NCI-H526 treated with DMSO at 0.1 percent for 48 hours (cell line): ENCODE measurements at regions not wholly inside any gene's neighbourhood (a gene's known extent, or its start where the extent isn't known, plus 50 kb on each side); places are given as distances from the start of the nearest gene placed in this dataset.

Source experiments
- DNase-seq: peaks from one replicate; lab custom pipeline; 2025; lab: John Stamatoyannopoulos, UW

DNA sequence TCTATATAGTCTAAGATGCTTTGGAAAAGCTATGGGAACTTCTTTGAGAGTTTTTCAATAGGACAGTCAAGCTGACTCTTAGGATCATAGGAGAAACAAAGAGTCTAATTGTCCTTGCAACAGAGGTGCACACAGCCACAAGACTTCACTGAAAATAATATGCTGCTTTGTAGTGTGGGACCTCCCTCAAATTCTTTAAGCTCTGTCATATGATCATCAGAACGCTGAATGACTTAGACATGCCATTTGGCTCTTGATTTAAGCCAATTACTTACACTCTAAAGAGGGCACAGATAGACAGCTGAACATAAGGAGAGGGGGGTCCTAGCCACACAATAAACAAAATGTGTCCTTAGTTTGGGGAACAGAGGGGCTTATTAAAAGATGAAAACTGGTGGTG is 818.7 kb upstream of the GJE1 start:
- no peak for DNase-seq

DNA sequence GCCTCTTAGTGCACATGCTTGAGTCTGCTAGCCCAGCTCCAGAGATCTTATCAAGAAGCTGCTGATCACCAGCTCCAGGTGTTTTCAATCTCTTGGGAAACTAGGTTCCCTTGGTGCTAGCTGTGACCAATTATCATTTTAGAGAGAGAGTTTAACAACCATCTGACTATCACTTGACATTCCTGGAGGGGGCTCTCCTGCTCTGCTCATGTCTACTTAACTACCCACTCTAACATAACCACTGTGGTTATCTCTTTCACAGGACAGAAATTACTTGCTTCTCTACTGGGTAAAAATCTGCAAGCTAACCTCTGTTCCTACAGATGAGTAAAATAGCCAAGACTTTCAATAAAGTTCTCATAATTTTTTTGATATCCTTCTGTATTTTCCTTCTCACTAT is 823.4 kb upstream of the GJE1 start:
- no peak for DNase-seq

DNA sequence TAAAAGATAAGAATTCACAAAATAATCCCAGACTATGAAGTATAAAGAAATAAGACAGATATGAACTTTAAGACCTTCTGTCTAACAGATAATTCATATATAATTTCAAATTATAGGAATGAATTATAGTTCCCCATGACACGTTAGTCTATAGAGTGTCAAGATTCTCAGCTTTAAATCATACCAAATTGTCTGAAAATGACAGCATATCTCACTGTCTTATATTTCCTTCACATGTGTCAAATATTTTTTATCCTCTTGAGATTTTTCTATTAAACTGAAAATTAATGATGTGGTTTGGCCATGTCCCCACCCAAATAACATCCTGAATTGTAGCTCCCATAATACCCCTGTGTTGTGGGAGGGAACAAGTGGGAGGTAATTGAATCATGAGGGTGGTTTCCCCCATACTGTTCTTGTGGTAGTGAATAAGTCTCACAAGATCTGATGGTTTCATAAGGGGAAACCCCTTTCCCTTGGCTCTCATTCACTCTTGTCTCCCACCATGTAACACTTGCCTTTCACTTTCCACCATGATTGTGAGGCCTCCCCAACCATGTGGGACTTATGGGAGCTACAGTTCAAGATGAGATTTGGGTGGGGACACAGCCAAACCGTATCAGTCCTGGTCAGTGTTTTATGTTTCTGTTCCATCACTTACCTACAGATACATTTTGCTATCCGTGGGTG is 825.3 kb upstream of the GJE1 start:
- no peak for DNase-seq

DNA sequence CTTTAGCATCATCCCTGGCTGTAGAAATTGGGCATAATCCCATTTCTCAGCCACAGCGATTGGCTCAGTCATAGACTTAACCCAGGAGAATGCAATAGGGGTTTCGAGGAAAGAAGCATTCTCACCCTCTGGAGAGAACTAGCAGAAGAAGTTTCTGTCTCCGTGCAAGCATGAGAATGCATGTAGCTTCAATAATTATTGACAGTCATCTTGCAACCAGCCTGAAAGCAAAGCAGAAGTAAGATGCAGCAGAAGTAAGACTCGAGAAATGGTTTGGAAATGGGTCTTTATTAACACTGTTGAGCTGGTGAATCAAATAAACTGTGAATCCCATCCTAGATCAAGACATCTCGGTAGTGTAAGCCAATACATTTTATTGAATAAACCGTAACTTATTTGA is 828.8 kb upstream of the GJE1 start:
- no peak for DNase-seq

DNA sequence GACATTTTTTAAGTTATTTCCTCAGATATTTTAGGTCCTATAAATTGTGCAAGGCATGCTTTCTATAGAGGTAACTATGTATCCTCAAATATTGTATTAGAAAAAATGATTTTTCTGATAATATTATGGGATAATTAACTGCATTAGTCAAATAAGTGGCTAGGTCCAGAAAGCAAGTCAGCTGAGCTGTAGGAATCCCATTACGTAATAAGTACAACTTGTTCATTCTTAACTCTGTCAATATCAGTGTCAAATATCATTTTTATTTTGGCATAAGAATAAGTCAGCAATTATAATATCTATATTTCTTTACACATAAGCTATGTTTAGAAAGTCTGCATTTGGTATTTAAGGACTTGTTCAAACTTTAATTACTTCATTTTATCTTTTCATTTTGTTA is 830.9 kb upstream of the GJE1 start:
- DNase-seq, result no peak

DNA sequence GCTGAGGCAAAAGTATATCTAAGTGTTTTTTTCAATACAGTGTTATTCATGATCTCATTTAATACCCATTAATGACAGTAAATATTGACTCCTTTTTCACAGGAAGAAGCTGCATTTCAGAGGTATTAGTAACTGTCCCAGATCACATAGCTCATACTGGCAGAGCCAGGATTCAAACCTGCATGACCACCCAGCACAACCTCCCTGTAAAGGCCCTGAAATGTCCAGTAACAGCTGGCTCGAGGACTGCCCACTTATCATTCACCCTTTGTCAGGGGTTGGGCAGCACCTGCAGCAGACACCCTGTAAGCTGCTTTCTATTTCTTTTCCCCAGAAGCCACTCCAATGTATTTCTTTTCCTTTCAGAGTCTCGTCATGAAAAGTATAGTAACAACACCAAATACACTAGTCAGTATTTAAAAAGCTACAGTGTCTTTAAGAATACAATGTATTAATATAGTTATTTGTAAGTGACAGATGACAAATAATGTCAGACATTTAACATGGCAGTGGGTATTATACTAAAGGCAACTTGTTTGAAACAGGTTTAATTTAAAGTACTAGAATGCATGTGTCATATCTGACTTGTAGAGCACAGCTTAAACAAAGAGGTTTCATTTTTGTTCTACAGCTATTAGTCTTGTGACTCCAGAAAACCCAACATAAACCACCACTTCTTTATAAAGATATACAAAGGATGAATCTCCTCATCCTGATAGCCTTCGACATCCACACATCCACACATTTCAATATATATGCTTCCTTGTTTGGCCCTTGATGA is 841.6 kb upstream of the GJE1 start:
- DNase-seq, result no peak

DNA sequence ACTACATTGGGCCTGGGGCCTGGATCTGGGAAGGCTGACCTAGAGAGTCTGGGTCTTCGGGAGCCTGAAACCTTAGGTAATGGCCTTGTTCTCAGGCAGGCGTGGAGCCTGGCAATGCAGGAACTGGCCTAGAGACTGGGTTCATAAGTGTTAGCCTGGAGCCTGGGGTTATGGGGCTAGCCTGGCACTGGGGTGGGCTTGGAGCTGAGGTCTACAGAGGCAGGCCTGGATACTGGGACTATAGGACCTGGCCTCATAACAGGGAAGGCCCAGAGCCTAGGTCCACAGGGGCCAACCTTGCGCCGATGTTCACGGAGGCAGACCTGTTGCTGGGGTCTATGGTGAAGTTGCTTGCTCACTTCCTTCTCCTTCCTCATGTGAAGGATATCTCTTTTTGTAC is 843.8 kb upstream of the GJE1 start:
- no peak for DNase-seq

DNA sequence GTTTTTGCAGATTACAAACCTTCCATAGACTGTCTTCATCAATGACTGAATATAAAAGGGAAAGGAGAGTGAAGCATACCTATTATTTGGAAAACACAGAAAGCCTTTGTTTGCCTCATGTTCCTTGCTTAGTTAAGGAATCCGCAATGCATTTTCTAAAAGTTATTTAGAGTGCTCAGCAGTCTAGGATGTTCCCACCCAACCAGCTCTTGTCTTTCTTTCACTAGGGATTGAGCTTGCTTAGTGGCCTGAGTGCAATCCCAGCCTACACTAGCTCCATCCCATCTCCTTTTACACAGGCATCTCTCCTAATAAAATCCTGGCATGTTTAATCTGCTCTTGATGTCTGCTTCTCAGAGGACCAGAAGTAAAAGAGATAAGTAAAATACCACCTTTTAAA is 850.5 kb upstream of the GJE1 start:
- DNase-seq, result no peak

DNA sequence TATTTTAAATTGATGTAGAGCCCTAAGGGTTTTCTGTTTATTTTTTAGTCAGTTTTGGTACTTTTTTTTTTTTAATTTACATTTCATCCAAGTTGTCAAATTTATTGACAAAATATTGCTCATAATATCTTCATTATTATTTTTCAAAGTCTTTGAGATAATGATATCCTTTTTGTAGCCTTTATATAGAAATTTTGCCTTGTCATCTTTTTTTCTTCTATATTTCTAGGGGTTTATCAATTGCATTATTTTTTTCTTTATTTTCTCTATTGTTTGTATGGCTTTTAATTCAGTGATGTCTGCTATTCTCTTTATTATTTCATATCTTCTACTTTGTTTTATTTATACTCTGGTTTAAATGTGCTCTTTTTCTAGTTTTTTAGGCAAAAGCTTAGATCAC is 863.0 kb upstream of the GJE1 start:
- no peak for DNase-seq

DNA sequence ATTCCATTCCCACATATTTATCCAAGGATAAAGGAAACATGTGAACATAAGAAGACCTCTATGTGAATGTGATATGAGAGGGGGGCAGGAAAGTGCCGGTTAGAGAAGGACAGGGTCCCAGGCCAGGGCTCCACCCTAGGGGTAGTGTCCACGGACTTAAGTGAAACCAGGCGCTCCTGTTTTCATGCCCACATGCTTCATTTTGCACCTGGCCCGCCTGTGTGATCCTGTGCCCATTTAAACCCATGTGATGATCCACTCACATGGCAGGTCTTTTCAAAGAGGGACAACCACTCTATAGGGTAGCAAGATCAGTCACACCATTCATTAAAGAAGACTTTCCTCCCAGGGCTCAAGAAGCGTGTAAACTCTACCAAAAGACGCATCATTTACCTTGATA is 865.3 kb upstream of the GJE1 start:
- DNase-seq, result no peak

DNA sequence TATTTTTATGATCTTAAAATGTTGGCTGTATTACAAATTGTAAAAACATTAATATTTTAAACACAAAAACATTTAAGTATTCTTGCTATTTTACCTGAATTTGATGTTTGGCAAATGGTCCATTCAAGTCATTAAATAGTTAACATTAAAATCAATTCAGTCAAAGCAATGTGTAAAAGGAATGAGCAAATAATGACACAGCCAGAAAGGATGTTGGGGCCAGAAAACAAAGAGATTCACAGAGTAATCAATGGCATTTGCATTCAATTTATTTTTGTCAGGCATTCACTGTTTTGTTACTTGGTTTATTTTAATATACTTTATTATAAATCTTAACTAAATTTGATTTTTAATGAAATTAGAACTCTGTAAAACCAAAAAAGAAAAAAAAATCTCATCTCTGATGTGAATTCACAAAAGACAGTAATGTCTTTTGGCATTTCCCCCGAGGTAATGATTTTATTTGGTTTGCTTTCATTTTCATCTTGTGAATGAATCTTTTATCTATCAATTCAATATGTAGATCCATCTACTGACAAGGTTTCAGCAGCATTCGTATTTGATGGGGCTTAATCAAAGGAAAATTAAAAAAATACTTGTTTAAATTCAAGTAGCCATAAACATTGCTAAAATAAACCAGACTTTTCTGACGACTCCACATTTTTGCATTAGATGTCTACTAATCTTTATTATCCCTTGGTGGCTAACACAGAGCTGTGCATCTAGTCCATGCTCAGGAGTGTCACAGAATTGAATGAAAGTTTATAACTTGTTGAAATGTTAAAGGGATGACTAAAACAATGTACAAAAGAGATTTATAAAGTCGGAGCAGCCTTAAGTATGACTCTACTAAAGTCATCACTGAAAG is 866.7 kb upstream of the GJE1 start:
- no peak for DNase-seq

DNA sequence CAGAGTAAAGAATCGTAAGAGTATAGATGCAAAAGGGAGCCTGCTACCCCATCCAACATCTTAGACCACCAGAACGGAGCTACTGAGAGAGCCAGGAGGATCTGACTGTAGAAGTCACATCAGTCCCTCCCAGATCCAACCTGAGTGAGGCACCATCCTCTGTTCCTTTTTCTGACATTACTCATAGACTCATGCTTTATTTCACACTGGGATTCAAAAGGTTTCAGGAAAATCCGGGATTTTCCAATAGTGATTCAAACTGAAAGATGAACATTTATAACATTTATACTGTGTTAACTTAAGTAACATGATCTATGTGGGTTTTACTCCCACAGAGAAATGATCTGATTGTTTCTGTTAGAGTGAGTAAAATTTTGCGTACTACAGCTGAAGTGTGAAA is 868.6 kb upstream of the GJE1 start:
- DNase-seq, result no peak

DNA sequence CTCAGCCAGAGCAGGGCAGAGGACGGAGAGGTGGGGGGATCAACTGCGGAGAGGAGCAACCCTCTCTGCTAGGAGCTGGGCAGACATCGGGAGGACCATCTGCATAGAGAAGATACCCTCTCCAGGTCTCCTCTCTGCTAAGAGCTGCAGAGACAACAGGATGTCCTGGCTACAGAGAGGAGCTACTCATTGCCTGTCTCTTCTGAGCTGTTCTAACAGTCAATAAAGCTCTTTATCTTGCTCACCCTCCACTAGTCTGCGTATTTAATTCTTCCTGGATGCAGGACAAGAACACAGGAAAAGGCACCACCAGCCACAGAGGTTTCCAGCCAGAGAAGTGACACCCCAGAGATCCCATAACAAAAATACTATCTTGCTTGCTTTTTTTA is 871.1 kb upstream of the GJE1 start:
- no peak for DNase-seq

DNA sequence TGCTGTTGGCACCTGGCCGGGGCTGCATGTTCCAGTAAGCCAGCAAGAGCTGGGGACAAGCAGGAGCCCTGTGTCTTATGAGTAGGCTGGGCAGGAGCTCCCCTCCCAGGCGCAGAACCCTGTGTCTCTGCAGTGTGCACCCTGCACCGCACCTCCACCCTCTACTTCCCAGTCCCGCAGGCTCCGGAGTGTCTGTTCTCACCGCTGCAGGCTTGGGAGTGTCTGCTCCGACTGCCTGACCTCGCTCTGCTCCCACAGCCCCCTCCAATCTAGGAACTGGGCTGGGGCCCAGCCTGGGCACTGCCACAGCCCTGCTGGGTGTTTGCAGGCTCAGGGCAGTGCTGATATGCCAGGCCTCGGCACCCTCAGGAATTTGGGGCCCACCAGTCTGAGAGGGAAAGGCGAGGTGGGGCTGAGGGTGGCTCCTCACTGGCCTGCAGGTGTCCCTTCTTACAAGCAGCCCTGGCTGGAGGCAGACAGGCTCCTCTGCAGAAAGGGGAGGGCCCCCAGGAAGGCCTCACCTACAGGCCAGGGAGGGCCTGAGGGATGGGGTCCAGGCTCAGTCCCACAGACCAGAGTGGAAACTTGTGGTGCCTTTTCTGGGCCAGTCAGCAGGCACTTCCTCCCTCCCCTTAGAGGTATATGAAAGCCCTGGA is 871.6 kb upstream of the GJE1 start:
- no peak for DNase-seq

DNA sequence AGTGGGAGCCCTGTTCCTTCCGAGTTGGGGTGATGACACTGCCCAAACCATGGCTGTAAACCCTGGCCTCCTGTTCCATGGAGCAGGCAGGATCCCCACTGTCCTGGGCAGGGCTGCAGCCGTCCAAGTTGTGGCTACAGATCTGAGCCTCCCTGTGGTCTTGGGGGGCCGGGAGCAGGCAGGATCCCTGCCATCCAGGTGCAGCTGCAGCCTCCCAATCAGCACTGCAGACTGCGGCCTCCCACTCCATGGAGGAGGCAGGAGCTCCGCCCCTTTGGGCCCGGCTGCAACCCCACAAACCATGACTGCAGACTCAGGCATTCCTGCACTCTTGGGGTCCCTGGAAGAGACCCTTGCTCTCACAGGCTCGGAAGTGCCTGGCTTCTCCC is 872.1 kb upstream of the GJE1 start:
- no peak for DNase-seq

DNA sequence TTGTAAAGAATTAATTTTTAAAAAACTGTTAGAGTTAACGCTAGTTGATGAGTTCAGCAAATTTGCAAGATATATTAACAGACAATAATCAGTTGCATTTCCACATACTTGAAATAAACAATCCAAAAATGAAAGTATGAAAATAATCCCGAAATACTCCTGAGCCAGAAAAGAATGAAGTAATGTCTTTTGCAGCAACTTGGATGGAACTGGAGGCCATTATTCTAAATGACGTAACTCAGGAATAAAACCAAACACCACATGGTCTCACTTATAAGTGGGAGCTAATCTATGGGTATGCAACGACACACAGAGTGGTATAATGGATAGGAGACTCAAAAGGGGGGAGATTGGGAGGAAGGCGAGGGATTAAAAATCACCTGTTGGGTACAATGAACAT is 872.9 kb upstream of the GJE1 start:
- DNase-seq, result no peak

DNA sequence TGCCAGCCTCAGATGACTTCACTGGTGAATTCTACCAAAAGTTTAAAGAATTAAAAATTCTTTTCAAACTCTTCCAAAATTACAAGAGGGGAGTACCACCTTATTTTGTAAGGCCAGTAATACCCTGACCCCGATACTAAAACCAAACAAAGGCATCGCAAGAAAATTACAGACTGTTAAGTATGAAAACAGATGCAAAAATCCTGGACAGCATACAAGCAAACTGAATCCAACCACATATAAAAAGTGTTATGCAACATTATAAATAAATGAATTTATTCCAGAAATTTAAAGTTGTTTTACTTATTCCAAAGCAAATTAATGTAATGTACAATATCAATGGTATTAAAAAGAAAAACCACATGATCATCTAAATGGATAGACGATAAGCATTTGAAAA is 873.6 kb upstream of the GJE1 start:
- DNase-seq, result no peak

DNA sequence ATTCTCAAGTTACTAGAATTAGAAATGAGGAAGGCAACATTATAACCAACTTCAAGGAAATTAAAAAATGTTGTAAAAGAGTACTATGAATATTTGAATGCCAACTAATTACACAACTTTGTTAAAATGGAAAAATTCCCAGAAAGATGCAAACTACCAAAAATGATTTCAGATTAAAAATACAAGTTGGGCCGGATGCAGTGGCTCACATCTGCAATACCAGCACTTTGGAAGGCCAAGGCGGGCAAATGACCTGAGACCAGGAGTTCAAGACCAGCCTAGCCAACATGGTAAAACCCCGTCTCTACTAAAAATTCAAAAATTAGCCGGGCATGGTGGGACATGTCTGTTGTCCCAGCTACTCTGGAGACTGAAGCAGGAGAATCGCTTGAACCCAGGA is 874.2 kb upstream of the GJE1 start:
- no peak for DNase-seq

DNA sequence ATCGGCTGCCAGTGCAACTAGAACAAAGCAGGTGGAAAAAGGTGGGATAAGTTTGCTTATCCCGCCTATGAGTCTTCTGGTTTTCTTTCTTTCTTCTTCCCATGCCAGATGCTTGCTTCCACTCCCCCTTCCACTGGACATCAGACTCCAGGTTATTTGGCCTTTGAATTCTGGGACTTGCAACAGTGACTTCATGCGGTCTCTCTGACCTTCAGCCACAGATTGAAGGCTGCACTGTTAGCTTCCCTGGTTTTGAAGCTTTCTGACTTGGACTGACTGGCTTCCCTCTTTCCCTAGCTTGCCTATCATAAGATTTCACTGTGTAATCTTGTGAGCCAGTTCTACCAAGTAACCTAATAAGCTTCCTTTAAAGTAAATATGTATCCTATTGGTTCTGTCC is 878.4 kb upstream of the GJE1 start:
- DNase-seq, result no peak

DNA sequence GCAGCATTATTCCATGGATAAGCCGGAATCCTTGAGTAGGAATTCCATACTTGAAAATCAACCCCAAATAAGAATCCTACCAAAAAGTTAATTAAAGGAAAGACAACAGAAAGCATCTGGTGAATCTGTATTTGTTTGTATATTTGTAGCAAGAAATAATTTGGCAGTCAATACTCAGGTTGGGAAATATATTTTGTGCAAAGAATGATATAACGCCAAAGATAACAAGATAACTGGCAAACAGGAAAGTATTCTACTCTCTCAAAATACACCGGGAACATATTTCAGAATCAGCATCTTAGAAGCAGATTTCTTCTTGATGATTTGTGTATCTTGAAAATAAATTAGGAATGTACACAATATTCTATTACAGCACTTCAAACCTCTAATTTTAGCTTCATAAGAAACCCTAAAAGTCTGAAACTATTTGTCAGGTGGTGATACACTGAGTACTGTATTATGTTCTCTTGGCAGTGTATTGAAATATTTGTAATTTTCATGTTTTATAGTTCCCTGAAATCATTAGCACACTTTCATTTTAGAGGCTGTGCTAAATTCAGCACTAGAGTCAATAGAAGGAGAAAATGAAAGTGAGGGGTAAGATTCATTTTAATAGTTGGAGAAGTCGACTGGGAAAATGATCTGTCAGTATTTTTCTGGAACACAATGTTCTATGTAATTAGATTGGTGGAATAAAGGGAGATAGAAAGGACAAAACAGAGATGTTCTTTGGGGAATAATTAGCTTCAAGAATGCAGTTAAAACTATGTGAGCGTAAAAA is 879.7 kb upstream of the GJE1 start:
- no peak for DNase-seq

DNA sequence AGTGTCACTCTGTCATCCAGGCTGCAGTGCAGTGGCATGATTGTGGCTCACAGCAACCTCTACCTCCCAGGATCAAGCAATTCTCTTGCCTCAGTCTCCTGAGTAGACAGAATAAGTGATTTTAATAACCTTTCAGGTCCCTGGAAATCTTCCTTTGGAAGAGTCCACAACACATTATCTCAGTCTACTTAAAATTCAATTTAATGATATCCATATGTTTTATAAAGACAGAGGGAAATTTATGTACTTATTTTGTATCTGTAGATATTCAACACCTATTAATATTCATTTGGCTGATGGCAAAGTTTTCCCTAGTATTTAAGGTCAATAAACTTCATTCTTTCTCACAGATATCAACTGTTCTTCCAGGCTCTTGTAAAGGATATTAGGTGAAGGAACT is 881.4 kb upstream of the GJE1 start:
- no peak for DNase-seq
